Activated CD4-positive, alpha-beta T cell treated with anti-CD3 and anti-CD28 coated beads, Interleukin-2, amount 50 U/mL, for 16 hours (primary cell): ENCODE measurements at regions not wholly inside any gene's neighbourhood (a gene's known extent, or its start where the extent isn't known, plus 50 kb on each side); places are given as distances from the start of the nearest gene placed in this dataset.

Source experiments
- DNase-seq: peaks from one replicate; pipeline ENCODE4 v3.0.0-alpha.2; 2020

DNA sequence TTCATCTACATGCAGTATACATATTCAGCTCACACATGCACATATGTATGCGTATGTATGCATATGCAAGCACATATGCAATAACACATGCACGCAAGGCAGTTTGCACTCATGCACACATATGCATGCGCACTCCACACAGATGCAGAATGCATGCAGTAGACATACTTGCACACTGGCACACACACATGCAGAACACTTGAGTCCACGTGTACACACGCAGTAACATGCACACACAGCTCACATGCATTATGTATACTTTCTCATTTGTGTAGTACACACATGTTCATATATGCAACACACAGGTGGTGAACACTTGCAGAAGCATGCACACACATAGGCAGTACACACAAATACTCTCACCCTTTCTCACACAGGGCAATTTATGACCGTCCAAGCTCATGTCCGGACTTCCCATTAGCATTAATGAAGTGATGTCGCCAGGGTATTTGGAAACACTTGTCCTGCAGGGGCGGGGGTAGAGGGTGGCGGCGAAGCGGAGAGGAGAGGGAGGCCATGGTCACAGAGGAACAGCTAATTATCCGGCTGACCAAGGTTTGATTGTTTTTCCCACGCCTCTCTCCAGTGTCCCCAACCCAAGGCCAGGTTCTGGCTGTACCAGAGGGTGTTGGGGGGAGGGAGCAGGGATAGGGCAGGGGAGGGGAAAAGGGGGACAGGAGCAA, 91.3 kb downstream of the VEGFA start:
- no peak for DNase-seq

DNA sequence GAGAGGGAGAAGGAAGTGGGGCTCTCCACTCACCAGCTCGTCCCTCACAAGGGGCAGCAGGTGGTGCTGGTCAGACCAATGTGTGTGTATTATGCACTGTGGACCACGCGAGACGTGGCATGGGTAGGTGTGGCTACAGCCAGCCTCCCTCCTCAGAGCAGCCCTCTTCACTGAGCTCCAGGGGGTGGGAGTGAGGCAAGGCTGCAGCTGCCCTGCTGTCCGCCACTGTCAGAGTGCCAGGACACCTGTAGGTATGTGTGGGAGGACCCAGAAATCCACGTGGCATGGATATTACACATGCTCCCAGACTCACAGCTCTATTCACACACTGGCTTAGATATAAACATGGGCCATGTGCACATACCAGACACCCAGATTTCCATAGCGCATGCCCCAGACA, 90.3 kb downstream of the VEGFA start:
- DNase-seq, result no peak

DNA sequence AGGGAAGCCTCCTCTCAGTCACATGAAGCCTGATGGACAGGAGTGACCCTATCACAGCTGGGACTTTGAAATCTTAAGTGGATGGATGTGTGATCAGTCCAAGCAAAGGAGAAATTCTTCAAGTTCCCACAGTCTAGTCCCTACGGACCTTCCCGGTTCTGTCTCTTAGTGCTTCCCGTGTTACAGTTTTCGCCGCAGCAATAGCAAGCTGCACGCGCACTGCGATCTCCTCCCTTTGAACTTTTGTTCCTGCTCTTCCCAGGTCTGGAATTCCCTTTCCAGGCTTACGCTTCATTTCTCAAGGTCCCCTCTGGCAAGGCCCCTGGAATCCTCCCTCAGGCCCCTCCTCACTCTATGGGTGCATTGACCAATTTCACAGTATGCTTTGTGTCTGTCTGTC, 89.2 kb downstream of the VEGFA start:
- DNase-seq, result no peak

DNA sequence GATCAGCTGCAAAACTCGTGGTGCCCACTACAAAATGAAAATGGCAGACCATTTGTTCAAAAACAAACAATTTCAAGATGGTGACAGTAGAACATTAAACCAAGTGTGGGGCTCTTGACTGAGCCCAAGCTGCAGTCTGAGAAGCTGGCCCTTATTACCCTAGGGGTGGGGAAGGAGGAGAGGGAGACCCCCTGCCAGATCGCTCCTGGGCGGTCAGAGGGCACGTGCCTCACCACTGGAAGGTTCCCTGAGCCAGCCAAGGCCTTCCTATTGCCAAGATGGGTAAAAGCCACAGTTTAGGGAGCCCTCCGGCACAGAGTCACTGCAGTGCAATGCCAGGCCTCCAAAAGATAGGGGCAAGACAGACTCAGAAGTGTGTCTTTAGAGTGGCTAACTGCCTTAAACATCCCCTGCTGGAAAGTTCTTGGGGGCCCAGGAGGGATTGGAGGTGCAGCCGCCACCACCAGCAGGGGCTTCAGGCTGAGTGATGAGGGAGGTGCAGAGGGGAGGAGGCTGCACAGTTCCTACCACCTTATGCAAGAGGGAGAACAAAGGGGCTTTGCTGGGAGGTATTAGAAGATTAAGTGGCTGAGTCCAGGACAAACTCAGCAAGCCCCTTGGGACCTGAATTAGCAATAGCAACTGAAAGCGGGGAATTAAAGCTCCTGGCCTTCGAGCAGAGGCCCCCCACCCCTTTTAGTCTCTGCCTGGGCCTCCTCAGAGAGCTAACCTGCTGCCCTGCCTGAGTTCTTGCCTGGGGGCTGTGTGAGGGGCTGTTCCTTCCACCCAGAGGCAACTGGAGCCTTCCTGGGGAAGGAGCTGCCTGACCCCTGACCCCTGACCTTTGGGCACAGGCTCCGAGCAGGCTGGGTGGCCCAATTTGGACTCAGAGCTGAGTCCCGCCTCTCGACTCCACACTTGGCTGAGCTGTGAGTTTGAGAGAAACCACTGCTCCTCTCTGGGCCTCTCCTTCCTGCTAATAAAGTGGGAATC, 88.4 kb downstream of the VEGFA start:
- DNase-seq, result no peak

DNA sequence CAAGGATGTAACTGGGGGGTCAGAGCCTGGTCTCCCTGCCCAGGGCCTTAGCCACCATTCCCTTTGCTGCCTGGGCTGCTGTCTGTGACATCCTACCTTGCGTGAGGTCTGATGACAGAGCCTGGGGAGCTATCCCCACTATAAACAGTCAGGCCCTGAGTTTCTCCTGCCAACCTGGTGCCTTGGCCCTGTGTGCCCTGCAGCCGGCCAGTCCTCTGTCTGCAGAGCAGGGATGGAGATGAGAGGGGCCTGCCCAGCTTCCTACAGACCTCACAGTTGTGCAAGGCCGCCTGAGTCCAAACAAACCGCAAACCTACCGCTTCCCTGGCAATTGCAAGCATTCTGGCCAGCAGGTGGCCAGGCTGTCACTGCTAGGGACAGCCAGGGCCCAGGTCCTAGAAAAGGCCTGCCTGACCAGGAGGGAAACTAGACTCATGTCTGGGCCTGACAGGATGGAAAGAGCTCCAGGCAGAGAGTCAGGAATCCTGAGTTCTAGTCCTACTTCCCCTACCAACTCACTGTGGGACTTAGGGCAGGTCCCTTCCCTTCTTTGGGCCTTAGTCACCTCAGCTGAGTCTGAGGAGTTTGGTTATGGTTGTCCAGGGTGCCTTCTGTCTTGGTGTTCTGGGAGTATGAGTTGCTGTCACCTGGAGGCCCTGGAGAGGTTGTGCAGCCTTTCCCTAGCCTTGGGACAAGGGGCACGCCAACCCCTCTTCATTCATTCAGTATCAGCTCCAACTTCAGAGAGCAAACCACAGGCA, 86.2 kb downstream of the VEGFA start:
- no peak for DNase-seq

DNA sequence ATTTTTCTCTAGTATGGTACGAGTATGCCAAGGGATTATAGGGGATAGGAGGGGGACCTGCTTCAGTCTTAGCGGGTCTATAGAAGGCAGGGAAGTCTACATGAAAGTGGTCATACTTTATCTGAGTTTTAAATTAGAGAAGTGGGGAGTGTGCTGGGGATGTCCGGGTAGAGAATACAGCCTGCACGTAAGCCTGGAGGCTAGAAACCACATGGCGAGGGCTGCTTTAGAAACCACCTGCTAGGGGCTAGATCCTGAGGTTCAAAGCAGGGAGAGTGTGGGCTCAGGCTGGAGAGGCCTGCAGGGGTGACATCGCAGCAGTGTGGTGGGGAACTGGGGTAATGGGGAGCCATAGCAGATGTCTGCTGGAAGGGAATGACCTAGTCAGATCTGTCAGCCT, 85.2 kb downstream of the VEGFA start:
- no peak for DNase-seq

DNA sequence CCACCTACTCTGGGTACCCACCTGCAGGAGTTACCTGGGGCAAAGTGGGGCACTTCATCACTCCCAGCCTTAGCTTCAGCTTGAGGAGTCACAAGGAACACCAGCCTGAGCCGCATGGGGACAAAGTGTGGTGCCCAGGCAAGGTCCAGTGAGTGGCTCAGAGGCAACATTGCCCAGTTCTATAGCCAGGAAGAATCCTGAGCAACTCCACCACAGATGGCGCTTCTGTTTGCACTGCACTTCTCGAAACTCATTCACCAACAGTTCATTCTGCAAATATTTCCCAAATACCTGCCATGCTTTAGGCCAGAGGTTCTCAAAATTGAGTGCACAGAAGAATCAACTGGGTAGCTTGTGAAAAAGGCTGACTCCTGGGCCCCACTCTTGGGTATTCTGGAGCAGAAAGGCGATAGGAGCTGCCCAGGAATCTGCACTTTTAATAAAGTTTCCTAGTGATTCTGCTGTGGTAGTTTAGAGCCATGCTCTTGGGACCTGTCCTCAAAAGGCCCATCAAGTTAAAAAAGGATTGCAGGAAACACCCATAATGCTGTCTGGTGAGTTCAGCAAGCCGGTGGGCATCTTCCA, 83.1 kb downstream of the VEGFA start:
- no peak for DNase-seq

DNA sequence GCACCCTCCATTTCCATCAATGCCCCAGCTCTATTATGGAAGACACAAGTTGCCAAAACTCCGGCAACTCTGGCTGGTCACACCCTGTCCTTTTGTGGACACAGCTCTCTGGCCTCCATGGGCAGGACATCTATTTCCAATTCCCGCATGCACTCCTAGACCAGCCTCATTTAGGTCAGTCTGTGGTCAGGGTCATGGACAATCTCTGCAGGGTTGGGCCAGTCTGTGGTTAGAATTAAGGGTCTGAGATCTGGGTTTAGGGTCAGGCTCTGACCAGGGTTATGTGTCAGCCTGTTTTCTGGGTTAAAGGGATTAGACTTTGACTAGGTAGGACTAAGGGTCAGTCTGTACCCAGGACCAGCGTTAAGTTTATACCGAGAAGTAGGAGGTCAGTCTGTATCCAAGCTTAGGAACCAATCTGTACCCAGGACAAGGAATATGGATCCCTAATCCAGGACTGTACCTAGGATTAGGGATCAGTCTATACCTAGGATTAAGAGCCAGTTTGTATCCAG, 82.4 kb downstream of the VEGFA start:
- no peak for DNase-seq

DNA sequence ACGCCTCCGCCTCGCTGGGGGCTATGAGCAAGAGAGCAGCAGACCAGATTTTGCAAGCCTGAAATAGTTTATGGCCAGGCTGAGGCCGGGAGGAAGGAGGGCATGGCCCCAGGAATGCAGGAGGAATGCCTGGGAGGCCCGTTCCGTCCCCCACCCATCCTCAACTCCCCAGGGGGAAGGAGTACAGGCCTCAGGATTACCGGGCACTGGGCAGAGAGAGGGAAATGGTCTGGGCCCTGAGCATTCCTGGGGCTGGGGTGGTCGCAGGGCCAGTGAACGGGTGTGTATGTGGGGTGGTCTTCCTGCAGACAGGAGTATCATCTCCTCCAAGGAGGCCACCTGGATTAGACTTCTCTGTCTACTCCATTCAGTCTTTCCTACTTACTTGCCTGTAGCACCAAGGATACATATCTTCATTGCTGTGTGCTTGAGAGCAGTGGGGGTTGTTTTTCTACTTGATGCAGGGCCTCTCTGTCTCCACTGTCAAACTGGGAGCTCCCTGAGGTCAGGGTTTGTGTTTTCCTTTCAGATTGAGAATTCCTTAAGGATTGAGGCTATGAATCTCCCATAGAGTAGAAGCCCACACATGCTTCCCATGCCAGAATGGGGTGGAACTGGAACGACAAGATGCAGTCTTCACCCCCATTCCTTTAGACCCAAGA, 81.3 kb downstream of the VEGFA start:
- no peak for DNase-seq

DNA sequence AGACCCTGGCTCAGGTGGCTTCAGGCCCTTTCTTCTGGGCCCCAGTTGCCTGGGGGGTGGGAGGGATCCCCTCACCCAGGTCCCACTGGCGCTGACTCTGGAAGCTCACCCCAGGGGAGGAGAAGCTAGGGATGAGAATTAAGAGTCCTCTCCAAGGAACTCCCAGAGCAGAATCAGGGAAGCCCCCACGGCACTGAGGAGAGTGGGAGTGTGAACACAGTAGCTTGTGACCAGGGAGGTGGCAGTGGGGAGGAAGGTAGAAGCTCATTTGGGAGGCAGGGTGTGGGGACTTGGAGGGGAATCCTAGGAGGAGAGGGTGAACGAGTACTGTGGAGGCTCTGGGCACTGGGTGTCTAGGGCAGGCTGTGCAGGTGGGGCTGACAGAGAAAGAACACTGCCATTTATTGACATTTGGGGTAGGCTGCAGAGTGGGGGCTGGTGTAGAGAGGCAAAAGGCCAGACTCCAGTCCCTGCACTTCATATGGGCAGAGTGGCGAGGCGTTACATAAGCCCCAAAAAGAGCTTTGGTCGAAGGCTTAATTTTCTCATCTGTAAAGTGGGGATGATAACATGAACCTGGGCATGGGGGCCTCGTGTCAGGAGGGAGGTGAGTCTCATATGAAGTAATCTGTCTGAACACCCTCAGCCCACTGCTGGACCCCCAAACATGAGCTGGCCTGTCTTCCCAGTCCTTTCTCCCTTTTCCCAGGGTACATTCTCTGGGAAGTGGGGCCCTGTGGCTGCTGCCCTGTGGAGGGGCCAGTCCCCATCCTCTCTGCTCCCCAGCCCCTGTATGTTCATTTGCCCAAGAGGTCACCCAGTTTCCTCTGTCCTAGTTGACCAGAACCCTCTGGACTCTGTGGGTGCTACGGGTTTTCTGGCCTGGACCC, 80.5 kb downstream of the VEGFA start:
- no peak for DNase-seq

DNA sequence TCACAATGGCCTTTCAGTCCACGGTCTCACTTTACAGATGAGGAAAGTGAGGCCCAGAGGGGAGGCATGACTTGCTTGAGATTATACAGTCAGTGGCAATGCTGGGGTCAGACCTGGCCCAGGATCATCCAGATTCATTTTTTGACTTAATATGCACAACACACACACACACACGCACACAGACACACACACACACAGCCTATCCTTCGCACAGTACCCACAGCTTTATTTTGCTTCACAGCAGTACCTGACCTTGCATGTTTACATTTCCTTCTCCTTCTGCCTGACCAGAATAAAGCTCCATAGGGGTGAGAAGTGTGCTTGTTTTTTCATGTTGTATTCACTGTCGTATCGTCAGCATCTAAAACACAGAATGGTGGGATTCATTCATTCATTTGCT, 79.8 kb downstream of the VEGFA start:
- DNase-seq, result no peak

DNA sequence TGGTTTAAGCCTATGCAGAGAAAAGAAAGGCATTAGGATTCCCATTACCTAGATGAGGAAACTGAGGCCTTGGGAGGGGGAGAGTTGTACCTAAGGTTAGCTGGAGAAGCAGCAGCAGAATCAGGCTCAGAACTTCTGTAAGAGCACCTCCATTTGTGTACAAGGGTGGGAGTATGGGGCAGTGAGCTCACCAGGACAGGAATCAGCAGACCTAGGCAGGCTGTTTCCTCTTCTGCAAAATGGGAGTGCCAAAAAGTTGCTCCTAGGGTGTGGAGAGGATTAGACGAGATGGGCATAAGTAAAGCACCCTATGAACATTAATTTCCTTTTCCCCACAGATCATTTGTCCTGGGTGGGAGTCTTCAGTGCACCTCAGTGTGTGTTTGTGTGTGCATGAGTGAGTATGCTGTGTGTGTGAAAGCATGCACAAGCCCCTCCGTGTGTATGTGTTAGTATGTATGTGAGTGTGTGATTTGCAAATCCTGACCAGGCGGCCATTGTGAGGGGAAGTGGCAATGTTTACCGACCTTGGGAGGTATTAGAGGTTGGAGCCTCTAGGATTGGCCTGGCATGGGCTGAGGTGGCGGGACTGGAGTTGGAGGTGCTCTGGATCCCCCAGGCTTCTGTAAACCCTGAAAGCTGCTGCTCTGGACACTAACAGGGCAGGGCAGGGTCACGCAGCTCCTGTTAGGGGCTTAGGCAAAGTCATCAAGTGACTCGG, 78.8 kb downstream of the VEGFA start:
- no peak for DNase-seq

DNA sequence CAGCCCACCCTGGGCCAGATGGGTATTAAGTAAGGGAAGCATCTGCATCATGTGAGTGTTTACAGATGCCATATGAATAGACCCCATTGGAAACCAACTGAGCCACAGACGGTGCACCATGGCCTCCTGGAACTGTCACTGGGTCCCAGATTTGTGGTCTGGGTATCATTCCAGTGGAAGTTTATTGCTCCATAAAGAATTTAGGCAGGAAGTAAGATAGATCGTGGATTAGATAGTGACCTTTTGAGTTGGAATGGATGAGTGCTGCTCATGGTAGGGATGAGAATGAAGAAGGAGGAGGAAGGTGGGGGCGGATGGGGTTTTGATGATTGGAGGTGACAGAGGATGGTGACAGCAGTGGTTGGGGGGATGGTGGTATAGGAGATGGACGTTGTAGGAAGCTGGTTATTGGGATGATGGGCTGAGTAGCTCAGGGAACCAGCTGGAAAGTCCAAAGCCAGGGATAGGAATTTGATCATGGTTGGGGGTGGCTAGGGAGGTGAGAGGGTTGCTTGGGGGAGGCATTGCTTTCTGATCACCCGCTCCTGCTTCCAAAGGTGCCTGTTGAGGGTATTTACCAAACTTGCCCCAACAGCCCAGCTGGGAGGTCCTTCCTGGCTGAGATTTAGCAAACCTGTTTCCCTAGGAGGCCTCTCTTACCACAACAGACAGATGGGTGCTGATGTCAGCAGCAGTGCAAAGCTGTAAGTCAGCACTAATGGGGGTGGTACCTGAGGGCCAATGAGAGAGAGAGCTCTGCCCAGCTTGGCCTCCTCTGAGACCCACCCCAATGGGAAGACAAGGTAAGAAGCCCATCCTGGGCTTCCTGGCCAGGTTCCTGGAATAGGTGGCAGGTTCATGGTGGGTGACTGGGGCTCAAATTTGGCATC, 78.0 kb downstream of the VEGFA start:
- no peak for DNase-seq

DNA sequence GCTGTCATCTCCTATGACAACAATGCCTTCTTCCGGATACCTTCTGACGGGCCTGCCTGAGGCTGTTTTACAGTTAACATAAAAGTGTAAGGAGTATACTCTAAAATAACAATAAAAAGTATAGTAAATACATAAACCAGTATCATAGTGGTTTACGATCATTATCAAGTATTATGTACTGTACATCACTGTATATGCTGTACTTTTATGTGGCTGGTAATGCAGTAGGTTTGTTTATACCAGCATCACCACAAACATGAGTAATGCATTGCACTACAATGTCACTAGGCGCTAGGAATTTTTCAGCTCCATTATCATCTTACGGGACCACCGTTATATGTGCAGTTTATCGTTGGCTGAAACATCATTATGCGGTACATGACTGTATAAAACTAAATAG, 76.5 kb downstream of the VEGFA start:
- DNase-seq, result no peak

DNA sequence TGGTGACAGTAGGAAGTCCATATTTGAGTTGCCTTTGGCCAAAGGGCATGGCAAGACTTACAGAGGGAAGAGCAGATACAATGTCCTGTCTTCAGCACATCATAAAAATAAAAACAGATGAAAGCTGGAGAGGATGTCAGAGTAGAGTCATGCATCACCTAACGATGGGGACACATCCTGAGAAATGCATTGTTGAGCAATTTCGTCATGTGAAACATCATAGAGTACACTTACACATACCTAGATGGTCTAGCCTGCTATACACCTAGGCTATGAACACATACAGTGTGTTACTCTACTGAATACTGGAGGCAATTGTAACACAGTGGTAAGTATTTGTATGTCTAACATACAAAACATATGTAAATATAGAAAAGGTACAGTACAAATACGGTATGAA, 75.6 kb downstream of the VEGFA start:
- DNase-seq, result no peak

DNA sequence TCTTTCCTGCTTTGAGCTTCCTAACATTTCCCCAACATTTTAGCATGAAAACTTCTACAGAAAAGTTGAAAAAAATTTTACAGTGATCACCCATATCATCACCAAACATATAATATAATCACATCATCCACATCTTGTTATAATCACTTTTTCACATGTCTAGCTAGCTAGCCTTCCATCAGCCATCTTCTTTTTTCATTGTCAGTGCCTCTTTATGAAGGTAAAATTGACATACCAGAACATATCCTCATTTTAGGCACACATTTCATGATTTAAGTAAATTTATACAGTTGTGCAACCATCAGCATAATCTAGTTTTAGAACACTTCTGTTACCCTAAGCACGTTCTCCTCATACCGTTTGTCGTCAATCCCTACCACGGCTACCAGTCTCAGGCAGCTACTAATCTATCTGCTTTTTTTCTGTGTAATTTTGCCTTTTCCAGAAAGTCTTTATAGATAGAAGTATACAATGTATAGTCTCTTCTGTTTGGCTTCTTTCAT, 73.7 kb downstream of the VEGFA start:
- DNase-seq, result no peak

DNA sequence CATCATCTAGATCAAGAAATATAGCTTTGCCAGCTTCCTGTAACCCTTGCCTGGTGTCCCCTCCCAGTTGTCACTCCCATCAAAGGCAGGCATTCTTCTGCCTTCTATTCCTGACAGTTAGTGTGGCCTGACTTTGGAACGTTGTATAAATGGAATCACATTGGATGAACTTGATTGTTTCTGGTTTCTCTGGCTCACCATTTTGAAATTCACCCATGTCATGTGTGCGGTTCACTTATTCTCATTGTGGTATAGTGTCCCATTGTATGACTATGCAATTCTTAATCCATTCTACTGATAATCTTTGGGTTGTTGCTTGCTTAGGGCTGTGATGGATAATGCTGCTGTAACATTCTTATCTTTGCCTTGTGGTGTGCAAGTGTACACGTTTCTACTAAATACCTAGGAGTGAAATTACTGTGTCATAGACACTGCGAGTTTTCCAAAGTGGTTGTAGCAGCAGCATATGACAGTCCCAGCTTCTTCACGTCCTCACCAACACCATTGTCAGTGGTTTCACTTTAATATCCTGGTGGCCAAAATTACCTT, 73.2 kb downstream of the VEGFA start:
- DNase-seq, result no peak

DNA sequence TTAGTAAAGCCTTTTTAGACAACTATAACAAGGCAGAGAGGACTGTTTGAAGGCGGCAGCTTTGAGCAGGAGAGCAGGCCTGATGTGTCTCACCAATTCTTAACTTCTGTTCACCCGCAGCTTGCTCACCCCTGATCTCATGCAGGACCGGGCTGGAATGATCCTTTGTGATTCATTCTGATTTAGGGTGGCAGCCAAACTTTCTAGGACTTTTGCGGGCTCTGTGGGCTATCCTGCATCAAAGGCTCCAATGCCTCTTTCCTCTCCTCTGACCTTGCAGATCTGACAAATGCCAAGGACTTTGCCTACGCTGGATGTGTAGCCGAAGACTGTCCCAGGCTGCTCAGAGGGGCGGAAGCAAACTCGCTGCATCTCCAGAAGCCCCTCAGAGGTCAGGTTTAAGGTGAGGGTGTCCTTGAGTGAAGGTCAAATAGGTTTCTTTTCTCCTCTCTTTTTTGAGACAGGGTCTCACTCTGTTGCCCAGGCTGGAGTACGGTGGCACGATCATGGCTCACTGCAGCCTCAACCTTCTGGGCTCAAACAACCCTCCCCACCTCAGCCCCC, 72.3 kb downstream of the VEGFA start:
- DNase-seq, result no peak
